Thyroid gland (tissue), 4 donors: ENCODE measurements at regions not wholly inside any gene's neighbourhood (a gene's known extent, or its start where the extent isn't known, plus 50 kb on each side); places are given as distances from the start of the nearest gene placed in this dataset.
A peak's percentile ranks its signal among the peaks of the same experiment; 100 is the strongest.

Experiments used
- DNase-seq, 2 donors: peaks; one replicate each; pipeline ENCODE4 v3.0.0-alpha.2; 2019
- H3K27ac ChIP-seq, 3 donors: fragments of 200-600 bp; sonication (generic); 1 replicate in 2 of 3; 2 replicates in 1 of 3; pipeline ENCODE4 v1.5.1; 2016 to 2019; ENCODE audit warnings: mild to moderate bottlenecking in 1 of 3, moderate library complexity in 1 of 3
- H3K27me3 ChIP-seq: fragments of 200-600 bp; sonication (generic); one replicate; pipeline ENCODE4 v1.5.1; 2019
- H3K36me3 ChIP-seq, 2 donors: fragments of 200-600 bp; sonication (generic); one replicate each; pipeline ENCODE4 v1.5.1; 2016 to 2019
- H3K4me1 ChIP-seq, 2 donors: fragments of 200-600 bp; sonication (generic); one replicate each; pipeline ENCODE4 v1.5.1; 2017 to 2019
- H3K4me3 ChIP-seq, 3 donors: fragments of 200-600 bp; sonication (generic); replicated peaks in 1 of 3; 1 replicate in 2 of 3; 2 replicates in 1 of 3; pipeline ENCODE4 v1.5.1; 2016; ENCODE audit warnings: mild to moderate bottlenecking in 1 of 3
- H3K9me3 ChIP-seq: fragments of 200-600 bp; sonication (generic); one replicate; pipeline ENCODE4 v1.5.1; 2017
- CTCF ChIP-seq, 6 experiments: fragments of 200-600 bp in 3 of 6; fragments of 450-650 bp in 3 of 6; sonication (generic) in 3 of 6; IDR thresholded peaks; one replicate each; pipeline ENCODE4 v1.5.1; 2016 to 2019; ENCODE audit warnings: antibody characterized with exemption in 6 of 6, mild to moderate bottlenecking in 2 of 6, inconsistent platforms in 1 of 6, moderate library complexity in 1 of 6
- POLR2A ChIP-seq, 2 donors: fragments of 450-650 bp; IDR thresholded peaks; one replicate each; pipeline ENCODE4 v1.6.1; 2017; ENCODE audit warnings: antibody characterized with exemption in 2 of 2, mild to moderate bottlenecking in 2 of 2, moderate library complexity in 1 of 2
- WGBS, 2 donors: methylation state at CpG; one replicate each; pipeline ENCODE4 v1.1.5; 2017; 5-methylcytosine and 5-hydroxymethylcytosine counted together
- intact Hi-C: fragments of 100-400 bp; cut with DNase I; formaldehyde crosslinking; loops from one replicate; pipeline ENCODE4 v1.15.1; 2023

- no peak overlapping the region for H3K27ac ChIP-seq
- intact Hi-C loops, result no loop called here
- WGBS, 2 donors, result 47 to 56% methylated on average over 8 of the region's 8 CpGs
- no peaks in the 10 kb centered on the region for H3K36me3 ChIP-seq
- H3K4me3 ChIP-seq, result no peak overlapping the region
- TF ChIP-seq CTCF (IDR thresholded peaks at IDR 0.05), result no peak
- no peak for TF ChIP-seq POLR2A (IDR thresholded peaks at IDR 0.05)
- H3K4me1 ChIP-seq, result peaks cover 0 to 4% of the 10 kb centered on the region in 2 donors
- no peaks in the 10 kb centered on the region for H3K9me3 ChIP-seq
- peak in 1 of 2 donors; percentile 9 for DNase-seq
- H3K27me3 ChIP-seq, result no peaks in the 10 kb centered on the region
These were observed 272.0 kb downstream of the MAF start for GRCh38 chr16:79328402-79329165.

- H3K9me3 ChIP-seq, result no peaks in the 10 kb centered on the region
- H3K27ac ChIP-seq, result no peak overlapping the region
- intact Hi-C loops, result no loop called here
- WGBS, 2 donors, result 86 to 91% methylated on average over 4 of the region's 4 CpGs
- H3K36me3 ChIP-seq, result no peaks in the 10 kb centered on the region
- no peaks in the 10 kb centered on the region for H3K27me3 ChIP-seq
- TF ChIP-seq POLR2A (IDR thresholded peaks at IDR 0.05) (no peak), CTCF (IDR thresholded peaks at IDR 0.05) (no peak)
- peaks cover 0 to 4% of the 10 kb centered on the region in 2 donors for H3K4me1 ChIP-seq
- no peak overlapping the region for H3K4me3 ChIP-seq
- DNase-seq, result no peak
These were observed 272.7 kb downstream of the MAF start for GRCh38 chr16:79327836-79328235.

- DNase-seq, result no peak
- H3K4me1 ChIP-seq, result peaks cover 0 to 4% of the 10 kb centered on the region in 2 donors
- H3K36me3 ChIP-seq, result no peaks in the 10 kb centered on the region
- no peaks in the 10 kb centered on the region for H3K27me3 ChIP-seq
- 83 to 89% methylated on average over 3 of the region's 3 CpGs for WGBS, 2 donors
- no peaks in the 10 kb centered on the region for H3K9me3 ChIP-seq
- intact Hi-C loops, result no loop called here
- TF ChIP-seq CTCF (IDR thresholded peaks at IDR 0.05) (no peak), POLR2A (IDR thresholded peaks at IDR 0.05) (no peak)
- H3K4me3 ChIP-seq, result no peak overlapping the region
- H3K27ac ChIP-seq, result no peak overlapping the region
These were observed 274.0 kb downstream of the MAF start for GRCh38 chr16:79326549-79326948.

GRCh38 chr16:79325226-79325945, 275.2 kb downstream of the MAF start:
- no peaks in the 10 kb centered on the region for H3K27me3 ChIP-seq
- no peak for TF ChIP-seq CTCF (IDR thresholded peaks at IDR 0.05)
- TF ChIP-seq POLR2A (IDR thresholded peaks at IDR 0.05), result no peak
- no peak overlapping the region for H3K4me3 ChIP-seq
- intact Hi-C loops, result no loop called here
- H3K9me3 ChIP-seq, result no peaks in the 10 kb centered on the region
- WGBS, 2 donors, result 82 to 86% methylated on average over 8 of the region's 8 CpGs
- DNase-seq, result no peak
- no peaks in the 10 kb centered on the region for H3K36me3 ChIP-seq
- no peak overlapping the region for H3K27ac ChIP-seq
- peaks cover 0 to 4% of the 10 kb centered on the region in 2 donors for H3K4me1 ChIP-seq

- H3K4me1 ChIP-seq, result no peaks in the 10 kb centered on the region
- H3K9me3 ChIP-seq, result no peaks in the 10 kb centered on the region
- H3K36me3 ChIP-seq, result no peaks in the 10 kb centered on the region
- H3K27ac ChIP-seq, result no peak overlapping the region
- H3K27me3 ChIP-seq, result no peaks in the 10 kb centered on the region
- 90 to 93% methylated on average over 6 of the region's 6 CpGs for WGBS, 2 donors
- no peak for DNase-seq
- intact Hi-C loops, result no loop called here
- no peak for TF ChIP-seq CTCF (IDR thresholded peaks at IDR 0.05)
- TF ChIP-seq POLR2A (IDR thresholded peaks at IDR 0.05), result no peak
- H3K4me3 ChIP-seq, result no peak overlapping the region
These were observed 279.6 kb downstream of the MAF start for GRCh38 chr16:79320956-79321355.
